Osteocyte (in vitro differentiated cells): ENCODE measurements at regions not wholly inside any gene's neighbourhood (a gene's known extent, or its start where the extent isn't known, plus 50 kb on each side); places are given as distances from the start of the nearest gene placed in this dataset.
A peak's percentile ranks its signal among the peaks of the same experiment; 100 is the strongest.

Source experiments
- DNase-seq: peaks from one replicate; pipeline ENCODE4 v3.0.0; 2021; ENCODE audit warnings: mixed read lengths; ENCODE audit not compliant: unreplicated experiment; ENCODE audit errors: extremely low spot score
- H3K27ac Mint-ChIP-seq: one replicate; pipeline ENCODE4 v1.8.0; 2021; ENCODE audit warnings: mild to moderate bottlenecking, mixed read lengths; ENCODE audit not compliant: unreplicated experiment
- H3K27me3 Mint-ChIP-seq: one replicate; pipeline ENCODE4 v1.8.0; 2021; ENCODE audit warnings: mixed read lengths; ENCODE audit not compliant: unreplicated experiment
- H3K36me3 Mint-ChIP-seq: one replicate; pipeline ENCODE4 v1.8.0; 2021; ENCODE audit warnings: mixed read lengths; ENCODE audit not compliant: unreplicated experiment
- H3K4me1 Mint-ChIP-seq: one replicate; pipeline ENCODE4 v1.8.0; 2021; ENCODE audit warnings: mixed read lengths; ENCODE audit not compliant: unreplicated experiment
- H3K4me3 Mint-ChIP-seq: one replicate; pipeline ENCODE4 v1.8.0; 2021; ENCODE audit warnings: mild to moderate bottlenecking, moderate library complexity, mixed read lengths; ENCODE audit not compliant: unreplicated experiment
- H3K9me3 Mint-ChIP-seq: one replicate; pipeline ENCODE4 v1.8.0; 2021; ENCODE audit warnings: mixed read lengths; ENCODE audit not compliant: unreplicated experiment
- TF ChIP-seq, protein P1 (sequence below): fragments of 200-600 bp; sonication (generic); IDR thresholded peaks from 2 replicates; pipeline ENCODE4 v1.5.0; 2021; ENCODE audit warnings: antibody characterized with exemption, mild to moderate bottlenecking, moderate library complexity

DNA sequence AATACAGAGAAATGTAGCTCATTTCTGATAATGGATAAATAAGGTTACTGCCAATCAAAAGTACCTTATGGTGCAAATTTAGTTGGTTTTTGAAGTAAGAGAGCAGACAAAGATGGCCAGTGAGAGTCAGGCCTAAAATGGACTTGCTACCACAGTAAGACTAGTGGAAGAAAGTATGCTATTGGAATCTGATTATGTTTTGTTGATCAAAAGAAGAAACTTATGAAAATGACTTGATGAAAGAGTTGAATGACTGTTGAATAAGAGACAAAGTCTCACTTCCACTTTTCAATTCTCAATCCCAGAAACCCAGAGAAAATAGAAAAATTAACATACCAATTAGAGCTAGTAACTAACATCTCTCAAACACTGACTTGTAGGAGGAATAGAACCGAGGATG, 737.8 kb upstream of the INTU start:
- H3K36me3 Mint-ChIP-seq, result no peaks in the 10 kb centered on the region
- TF ChIP-seq, protein P1, sequence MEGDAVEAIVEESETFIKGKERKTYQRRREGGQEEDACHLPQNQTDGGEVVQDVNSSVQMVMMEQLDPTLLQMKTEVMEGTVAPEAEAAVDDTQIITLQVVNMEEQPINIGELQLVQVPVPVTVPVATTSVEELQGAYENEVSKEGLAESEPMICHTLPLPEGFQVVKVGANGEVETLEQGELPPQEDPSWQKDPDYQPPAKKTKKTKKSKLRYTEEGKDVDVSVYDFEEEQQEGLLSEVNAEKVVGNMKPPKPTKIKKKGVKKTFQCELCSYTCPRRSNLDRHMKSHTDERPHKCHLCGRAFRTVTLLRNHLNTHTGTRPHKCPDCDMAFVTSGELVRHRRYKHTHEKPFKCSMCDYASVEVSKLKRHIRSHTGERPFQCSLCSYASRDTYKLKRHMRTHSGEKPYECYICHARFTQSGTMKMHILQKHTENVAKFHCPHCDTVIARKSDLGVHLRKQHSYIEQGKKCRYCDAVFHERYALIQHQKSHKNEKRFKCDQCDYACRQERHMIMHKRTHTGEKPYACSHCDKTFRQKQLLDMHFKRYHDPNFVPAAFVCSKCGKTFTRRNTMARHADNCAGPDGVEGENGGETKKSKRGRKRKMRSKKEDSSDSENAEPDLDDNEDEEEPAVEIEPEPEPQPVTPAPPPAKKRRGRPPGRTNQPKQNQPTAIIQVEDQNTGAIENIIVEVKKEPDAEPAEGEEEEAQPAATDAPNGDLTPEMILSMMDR, result no peak
- H3K4me3 Mint-ChIP-seq, result no peak overlapping the region
- peaks cover 32% of the 10 kb centered on the region for H3K4me1 Mint-ChIP-seq
- no peaks in the 10 kb centered on the region for H3K27me3 Mint-ChIP-seq
- peaks cover 12% of the 10 kb centered on the region for H3K9me3 Mint-ChIP-seq
- no peak for DNase-seq
- H3K27ac Mint-ChIP-seq, result no peak overlapping the region

DNA sequence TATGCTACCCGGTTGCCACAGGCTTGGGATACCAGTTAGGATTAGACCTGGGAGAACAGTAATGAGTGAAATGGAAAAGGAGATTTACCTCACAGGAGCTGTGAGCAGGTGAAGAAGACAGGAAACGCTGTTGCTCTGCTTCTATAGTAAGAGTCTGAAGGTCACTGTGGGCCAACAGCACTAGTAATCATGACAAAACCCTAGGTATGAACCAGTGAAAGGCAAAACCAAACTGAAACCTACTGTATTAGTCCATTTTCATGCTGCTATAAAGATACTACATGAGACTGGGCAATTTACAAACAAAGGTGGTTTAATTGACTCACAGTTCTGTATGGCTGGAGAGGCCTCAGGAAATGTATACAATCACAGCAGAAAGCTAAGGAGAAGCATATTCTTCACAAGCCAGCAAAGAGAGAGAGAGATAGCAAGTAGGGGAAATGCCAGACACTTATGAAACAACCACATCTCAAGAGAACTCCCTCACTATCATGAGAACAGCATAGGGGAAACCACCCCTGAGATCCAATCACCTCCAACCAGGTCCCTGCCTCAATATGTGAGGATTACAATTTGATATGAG, 736.7 kb upstream of the INTU start:
- TF ChIP-seq, protein P1, result no peak
- no peaks in the 10 kb centered on the region for H3K36me3 Mint-ChIP-seq
- no peaks in the 10 kb centered on the region for H3K27me3 Mint-ChIP-seq
- no peak overlapping the region for H3K27ac Mint-ChIP-seq
- peaks cover 26% of the 10 kb centered on the region for H3K4me1 Mint-ChIP-seq
- H3K9me3 Mint-ChIP-seq, result peaks cover 12% of the 10 kb centered on the region
- DNase-seq, result no peak
- no peak overlapping the region for H3K4me3 Mint-ChIP-seq

GRCh38 chr4:126897038-126897437, 735.7 kb upstream of the INTU start:
- Mint-ChIP-seq H3K27me3 (no peaks in the 10 kb centered on the region), H3K27ac (no peak overlapping the region)
- DNase-seq, result no peak

GRCh38 chr4:126898815-126899214, 733.9 kb upstream of the INTU start:
- TF ChIP-seq, protein P1, result no peak
- Mint-ChIP-seq H3K4me3 (no peak overlapping the region), H3K27me3 (no peaks in the 10 kb centered on the region), H3K4me1 (peaks cover 25% of the 10 kb centered on the region), H3K27ac (peak overlapping the region; percentile 47), H3K9me3 (peaks cover 11% of the 10 kb centered on the region), H3K36me3 (no peaks in the 10 kb centered on the region)
- DNase-seq, result no peak

More at GRCh38 chr4:126897038-126897437, 735.7 kb upstream of the INTU start:
- peaks cover 17% of the 10 kb centered on the region for H3K9me3 Mint-ChIP-seq
- no peak overlapping the region for H3K4me3 Mint-ChIP-seq
- H3K4me1 Mint-ChIP-seq, result peaks cover 23% of the 10 kb centered on the region
- no peaks in the 10 kb centered on the region for H3K36me3 Mint-ChIP-seq
- TF ChIP-seq, protein P1, result no peak

- peak overlapping the region; percentile 47 for H3K27ac Mint-ChIP-seq
- DNase-seq, result no peak
- H3K9me3 Mint-ChIP-seq, result peaks cover 5% of the 10 kb centered on the region
- H3K27me3 Mint-ChIP-seq, result no peaks in the 10 kb centered on the region
- H3K36me3 Mint-ChIP-seq, result no peaks in the 10 kb centered on the region
- TF ChIP-seq, protein P1, result no peak
- no peak overlapping the region for H3K4me3 Mint-ChIP-seq
- peaks cover 25% of the 10 kb centered on the region for H3K4me1 Mint-ChIP-seq
These were observed 733.4 kb upstream of the INTU start for GRCh38 chr4:126899331-126899801.
